HEK293 (cell line): ENCODE measurements at regions not wholly inside any gene's neighbourhood (a gene's known extent, or its start where the extent isn't known, plus 50 kb on each side); places are given as distances from the start of the nearest gene placed in this dataset.

Experiments used
- CTCF ChIA-PET: fragments of 350-600 bp; formaldehyde crosslinking; extraction: SDS; loops from one replicate; lab custom pipeline; 2021; ENCODE audit warnings: antibody characterized with exemption; lab: Yijun Ruan, JAX
- POLR2A ChIA-PET: fragments of 300-600 bp; formaldehyde crosslinking; extraction: SDS; loops from one replicate; lab custom pipeline; 2020; ENCODE audit warnings: antibody characterized with exemption, inconsistent platforms; lab: Yijun Ruan, JAX
- H3K27ac ChIP-seq: fragments of 200-500 bp; sonication (Bioruptor generic); 2 replicates; pipeline ENCODE4 v1.5.1; 2014; ENCODE audit warnings: low read depth, low read length, control low read depth, inconsistent platforms; ENCODE audit errors: extremely low read depth
- H3K36me3 ChIP-seq, 2 experiments: fragments of 200-500 bp in 1 of 2; sonication (Bioruptor generic) in 1 of 2; 1 replicate in 1 of 2; 2 replicates in 1 of 2; pipeline ENCODE4 v1.5.1; 2014 to 2017; ENCODE audit warnings: inconsistent platforms in 2 of 2, low read length in 2 of 2; ENCODE audit not compliant: control insufficient read depth in 2 of 2, insufficient read depth in 1 of 2
- H3K4me1 ChIP-seq: fragments of 200-500 bp; sonication (Bioruptor generic); 2 replicates; pipeline ENCODE4 v1.5.1; 2014; ENCODE audit warnings: mild to moderate bottlenecking, low read length, inconsistent platforms; ENCODE audit not compliant: control insufficient read depth, insufficient read depth
- H3K4me3 ChIP-seq: 2 replicates; pipeline ENCODE4 v1.5.1; 2011; ENCODE audit warnings: low read depth, mild to moderate bottlenecking, control low read depth, low read length, moderate library complexity
- H3K9me3 ChIP-seq: fragments of 200-500 bp; sonication (Bioruptor generic); 2 replicates; pipeline ENCODE4 v1.5.1; 2014; ENCODE audit warnings: low read depth, low read length, inconsistent platforms; ENCODE audit not compliant: control insufficient read depth, insufficient read depth
- HOXA7 ChIP-seq: sonication (generic); formaldehyde crosslinking; IDR thresholded peaks from 2 replicates; pipeline ENCODE4 v1.8.1; 2022; ENCODE audit warnings: missing genetic modification reagents, borderline replicate concordance
- KLF16 ChIP-seq: fragments of 450-650 bp; formaldehyde crosslinking; IDR thresholded peaks from 2 replicates; pipeline ENCODE4 v1.5.1; 2017; ENCODE audit warnings: missing biosample characterization, missing genetic modification characterization
- TCF7L2 ChIP-seq: IDR thresholded peaks from 2 replicates; pipeline ENCODE4 v1.6.1; 2011; ENCODE audit warnings: low read depth, mild to moderate bottlenecking, inconsistent platforms, low read length, moderate library complexity, borderline replicate concordance
- WT1 ChIP-seq: fragments of 450-650 bp; formaldehyde crosslinking; IDR thresholded peaks from 2 replicates; pipeline ENCODE4 v1.5.1; 2016; ENCODE audit warnings: missing biosample characterization, missing genetic modification characterization
- ZBTB48 ChIP-seq: fragments of 450-650 bp; formaldehyde crosslinking; IDR thresholded peaks from 2 replicates; pipeline ENCODE4 v1.5.1; 2016; ENCODE audit warnings: missing biosample characterization, missing genetic modification characterization
- ZIC2 ChIP-seq: fragments of 450-650 bp; formaldehyde crosslinking; IDR thresholded peaks from 2 replicates; pipeline ENCODE4 v1.5.1; 2016; ENCODE audit warnings: missing biosample characterization, missing genetic modification characterization
- ZNF2 ChIP-seq: fragments of 450-650 bp; formaldehyde crosslinking; IDR thresholded peaks from 2 replicates; pipeline ENCODE4 v1.5.1; 2016; ENCODE audit warnings: missing biosample characterization, missing genetic modification characterization
- ZNF202 ChIP-seq: fragments of 450-650 bp; formaldehyde crosslinking; IDR thresholded peaks from 2 replicates; pipeline ENCODE4 v1.5.1; 2016; ENCODE audit warnings: missing biosample characterization, missing genetic modification characterization, borderline replicate concordance
- ZNF302 ChIP-seq: fragments of 450-650 bp; formaldehyde crosslinking; IDR thresholded peaks from 2 replicates; pipeline ENCODE4 v1.5.1; 2016; ENCODE audit warnings: missing biosample characterization, missing genetic modification characterization, low read depth
- ZNF48 ChIP-seq: fragments of 450-650 bp; formaldehyde crosslinking; IDR thresholded peaks from 2 replicates; pipeline ENCODE4 v1.5.1; 2016; ENCODE audit warnings: missing biosample characterization, missing genetic modification characterization
- ZNF521 ChIP-seq: fragments of 450-650 bp; formaldehyde crosslinking; IDR thresholded peaks from 2 replicates; pipeline ENCODE4 v1.5.1; 2017; ENCODE audit warnings: missing biosample characterization, mild to moderate bottlenecking, missing genetic modification characterization
- ZNF544 ChIP-seq: fragments of 450-650 bp; formaldehyde crosslinking; IDR thresholded peaks from 2 replicates; pipeline ENCODE4 v1.5.0; 2017; ENCODE audit warnings: missing biosample characterization, missing genetic modification characterization
- ZNF610 ChIP-seq: fragments of 450-650 bp; formaldehyde crosslinking; IDR thresholded peaks from 2 replicates; pipeline ENCODE4 v1.5.1; 2016; ENCODE audit warnings: missing biosample characterization, missing genetic modification characterization, borderline replicate concordance
- ZNF626 ChIP-seq: fragments of 450-650 bp; sonication (Bioruptor Pico); formaldehyde crosslinking; IDR thresholded peaks from 2 replicates; pipeline ENCODE4 v1.5.1; 2018; ENCODE audit warnings: missing biosample characterization, missing genetic modification characterization, inconsistent platforms
- TF ChIP-seq, protein P1 (sequence below): fragments of 450-650 bp; formaldehyde crosslinking; IDR thresholded peaks from 2 replicates; pipeline ENCODE4 v1.5.1; 2016; ENCODE audit warnings: missing biosample characterization, missing genetic modification characterization
- TF ChIP-seq, protein P2 (sequence below): fragments of 450-650 bp; formaldehyde crosslinking; IDR thresholded peaks from 2 replicates; pipeline ENCODE4 v1.5.1; 2016; ENCODE audit warnings: missing biosample characterization, missing genetic modification characterization
- TF ChIP-seq, protein P3 (sequence below): fragments of 450-650 bp; formaldehyde crosslinking; IDR thresholded peaks from 2 replicates; pipeline ENCODE4 v1.5.1; 2016; ENCODE audit warnings: missing biosample characterization, missing genetic modification characterization
- TF ChIP-seq, protein P4 (sequence below): fragments of 450-650 bp; formaldehyde crosslinking; conservative IDR thresholded peaks from 2 replicates; pipeline ENCODE4 v1.5.1; 2016; ENCODE audit warnings: low read depth, missing biosample characterization, missing genetic modification characterization

DNA sequence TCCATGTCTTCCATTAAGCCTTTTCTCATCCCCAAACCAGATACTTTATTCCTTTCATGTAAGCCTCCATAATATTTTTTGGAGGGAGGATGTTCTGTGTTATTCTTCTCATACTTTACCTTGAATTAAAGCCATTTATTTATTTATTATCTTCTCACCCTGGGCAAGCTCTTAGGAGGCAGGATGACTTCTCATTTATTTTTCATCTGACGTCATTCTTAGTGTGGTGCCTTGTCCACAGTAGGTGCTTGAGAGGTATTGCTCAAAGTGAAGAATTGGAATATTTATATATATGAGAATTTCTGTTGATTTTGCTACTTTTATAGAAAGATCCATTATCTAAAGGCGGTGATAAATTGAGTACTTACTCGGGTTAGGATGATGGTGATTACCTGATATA, 458.3 kb upstream of the ACTBL2 start:
- Histone ChIP-seq H3K27ac (no peak overlapping the region), H3K9me3 (no peaks in the 10 kb centered on the region), H3K36me3 (no peaks in the 10 kb centered on the region), H3K4me3 (no peak overlapping the region)
- ChIA-PET CTCF (no interaction called here), POLR2A (no interaction called here)
- TF ChIP-seq ZNF202 (tag by site-specific recombination) (no peak), ZNF610 (tag by site-specific recombination) (no peak), ZNF521 (no peak), ZBTB48 (tag by site-specific recombination) (no peak), ZNF302 (tag by site-specific recombination) (no peak), WT1 (tag by site-specific recombination) (no peak), ZIC2 (tag by site-specific recombination) (no peak), HOXA7 (no peak), KLF16 (tag by site-specific recombination) (no peak), ZNF626 (tag by site-specific recombination) (no peak), ZNF2 (tag by site-specific recombination) (no peak), TCF7L2 (no peak), ZNF544 (tag by site-specific recombination) (no peak), ZNF48 (tag by site-specific recombination) (no peak)
- TF ChIP-seq, protein P1, sequence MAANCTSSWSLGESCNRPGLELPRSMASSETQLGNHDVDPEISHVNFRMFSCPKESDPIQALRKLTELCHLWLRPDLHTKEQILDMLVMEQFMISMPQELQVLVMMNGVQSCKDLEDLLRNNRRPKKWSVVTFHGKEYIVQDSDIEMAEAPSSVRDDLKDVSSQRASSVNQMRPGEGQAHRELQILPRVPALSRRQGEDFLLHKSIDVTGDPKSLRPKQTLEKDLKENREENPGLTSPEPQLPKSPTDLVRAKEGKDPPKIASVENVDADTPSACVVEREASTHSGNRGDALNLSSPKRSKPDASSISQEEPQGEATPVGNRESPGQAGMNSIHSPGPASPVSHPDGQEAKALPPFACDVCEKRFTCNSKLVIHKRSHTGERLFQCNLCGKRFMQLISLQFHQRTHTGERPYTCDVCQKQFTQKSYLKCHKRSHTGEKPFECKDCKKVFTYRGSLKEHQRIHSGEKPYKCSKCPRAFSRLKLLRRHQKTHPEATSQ, result no peak
- TF ChIP-seq, protein P2, sequence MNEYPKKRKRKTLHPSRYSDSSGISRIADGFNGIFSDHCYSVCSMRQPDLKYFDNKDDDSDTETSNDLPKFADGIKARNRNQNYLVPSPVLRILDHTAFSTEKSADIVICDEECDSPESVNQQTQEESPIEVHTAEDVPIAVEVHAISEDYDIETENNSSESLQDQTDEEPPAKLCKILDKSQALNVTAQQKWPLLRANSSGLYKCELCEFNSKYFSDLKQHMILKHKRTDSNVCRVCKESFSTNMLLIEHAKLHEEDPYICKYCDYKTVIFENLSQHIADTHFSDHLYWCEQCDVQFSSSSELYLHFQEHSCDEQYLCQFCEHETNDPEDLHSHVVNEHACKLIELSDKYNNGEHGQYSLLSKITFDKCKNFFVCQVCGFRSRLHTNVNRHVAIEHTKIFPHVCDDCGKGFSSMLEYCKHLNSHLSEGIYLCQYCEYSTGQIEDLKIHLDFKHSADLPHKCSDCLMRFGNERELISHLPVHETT (tag by site-specific recombination), result no peak
- TF ChIP-seq, protein P3, sequence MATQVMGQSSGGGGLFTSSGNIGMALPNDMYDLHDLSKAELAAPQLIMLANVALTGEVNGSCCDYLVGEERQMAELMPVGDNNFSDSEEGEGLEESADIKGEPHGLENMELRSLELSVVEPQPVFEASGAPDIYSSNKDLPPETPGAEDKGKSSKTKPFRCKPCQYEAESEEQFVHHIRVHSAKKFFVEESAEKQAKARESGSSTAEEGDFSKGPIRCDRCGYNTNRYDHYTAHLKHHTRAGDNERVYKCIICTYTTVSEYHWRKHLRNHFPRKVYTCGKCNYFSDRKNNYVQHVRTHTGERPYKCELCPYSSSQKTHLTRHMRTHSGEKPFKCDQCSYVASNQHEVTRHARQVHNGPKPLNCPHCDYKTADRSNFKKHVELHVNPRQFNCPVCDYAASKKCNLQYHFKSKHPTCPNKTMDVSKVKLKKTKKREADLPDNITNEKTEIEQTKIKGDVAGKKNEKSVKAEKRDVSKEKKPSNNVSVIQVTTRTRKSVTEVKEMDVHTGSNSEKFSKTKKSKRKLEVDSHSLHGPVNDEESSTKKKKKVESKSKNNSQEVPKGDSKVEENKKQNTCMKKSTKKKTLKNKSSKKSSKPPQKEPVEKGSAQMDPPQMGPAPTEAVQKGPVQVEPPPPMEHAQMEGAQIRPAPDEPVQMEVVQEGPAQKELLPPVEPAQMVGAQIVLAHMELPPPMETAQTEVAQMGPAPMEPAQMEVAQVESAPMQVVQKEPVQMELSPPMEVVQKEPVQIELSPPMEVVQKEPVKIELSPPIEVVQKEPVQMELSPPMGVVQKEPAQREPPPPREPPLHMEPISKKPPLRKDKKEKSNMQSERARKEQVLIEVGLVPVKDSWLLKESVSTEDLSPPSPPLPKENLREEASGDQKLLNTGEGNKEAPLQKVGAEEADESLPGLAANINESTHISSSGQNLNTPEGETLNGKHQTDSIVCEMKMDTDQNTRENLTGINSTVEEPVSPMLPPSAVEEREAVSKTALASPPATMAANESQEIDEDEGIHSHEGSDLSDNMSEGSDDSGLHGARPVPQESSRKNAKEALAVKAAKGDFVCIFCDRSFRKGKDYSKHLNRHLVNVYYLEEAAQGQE (tag by site-specific recombination), result no peak
- TF ChIP-seq, protein P4, sequence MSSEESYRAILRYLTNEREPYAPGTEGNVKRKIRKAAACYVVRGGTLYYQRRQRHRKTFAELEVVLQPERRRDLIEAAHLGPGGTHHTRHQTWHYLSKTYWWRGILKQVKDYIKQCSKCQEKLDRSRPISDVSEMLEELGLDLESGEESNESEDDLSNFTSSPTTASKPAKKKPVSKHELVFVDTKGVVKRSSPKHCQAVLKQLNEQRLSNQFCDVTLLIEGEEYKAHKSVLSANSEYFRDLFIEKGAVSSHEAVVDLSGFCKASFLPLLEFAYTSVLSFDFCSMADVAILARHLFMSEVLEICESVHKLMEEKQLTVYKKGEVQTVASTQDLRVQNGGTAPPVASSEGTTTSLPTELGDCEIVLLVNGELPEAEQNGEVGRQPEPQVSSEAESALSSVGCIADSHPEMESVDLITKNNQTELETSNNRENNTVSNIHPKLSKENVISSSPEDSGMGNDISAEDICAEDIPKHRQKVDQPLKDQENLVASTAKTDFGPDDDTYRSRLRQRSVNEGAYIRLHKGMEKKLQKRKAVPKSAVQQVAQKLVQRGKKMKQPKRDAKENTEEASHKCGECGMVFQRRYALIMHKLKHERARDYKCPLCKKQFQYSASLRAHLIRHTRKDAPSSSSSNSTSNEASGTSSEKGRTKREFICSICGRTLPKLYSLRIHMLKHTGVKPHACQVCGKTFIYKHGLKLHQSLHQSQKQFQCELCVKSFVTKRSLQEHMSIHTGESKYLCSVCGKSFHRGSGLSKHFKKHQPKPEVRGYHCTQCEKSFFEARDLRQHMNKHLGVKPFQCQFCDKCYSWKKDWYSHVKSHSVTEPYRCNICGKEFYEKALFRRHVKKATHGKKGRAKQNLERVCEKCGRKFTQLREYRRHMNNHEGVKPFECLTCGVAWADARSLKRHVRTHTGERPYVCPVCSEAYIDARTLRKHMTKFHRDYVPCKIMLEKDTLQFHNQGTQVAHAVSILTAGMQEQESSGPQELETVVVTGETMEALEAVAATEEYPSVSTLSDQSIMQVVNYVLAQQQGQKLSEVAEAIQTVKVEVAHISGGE (tag by site-specific recombination), result no peak
- TF ChIP-seq, all 188 proteins: peak for 0
- no peaks in the 10 kb centered on the region for H3K4me1 ChIP-seq
